ENCODE measurements at regions not wholly inside any gene's neighbourhood (a gene's known extent, or its start where the extent isn't known, plus 50 kb on each side); places are given as distances from the start of the nearest gene placed in this dataset.

- H3K36me3 ChIP-seq, result no peaks in the 10 kb centered on the region
Measured at GRCh38 chr14:101043891-101044290, 140.4 kb upstream of the RTL1 start.

DNA sequence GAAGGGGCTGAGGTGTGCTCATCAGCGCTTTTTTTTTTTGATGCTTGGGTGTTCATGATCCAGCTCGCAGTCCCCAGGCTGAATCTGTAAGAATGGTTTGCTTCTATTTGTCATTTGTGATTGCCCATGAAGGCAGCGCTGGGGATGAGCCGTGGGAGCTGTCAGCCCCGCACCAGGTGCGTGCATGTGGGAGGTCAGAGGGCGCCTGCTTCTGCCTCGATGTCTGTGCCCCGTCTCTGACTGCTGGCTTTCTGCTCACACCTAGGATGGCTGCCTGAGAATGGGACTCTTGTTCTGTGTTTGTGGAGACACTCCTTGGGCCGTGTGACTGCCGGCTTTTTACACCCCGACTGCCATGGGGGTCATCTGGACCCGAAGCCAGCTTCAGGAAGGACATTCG, 141.2 kb upstream of the RTL1 start:
- TF ChIP-seq POLR2A (IDR thresholded peaks at IDR 0.05) (no peak), POLR2AphosphoS5 (IDR thresholded peaks at IDR 0.05) (no peak)
- TF ChIP-seq, protein P1, sequence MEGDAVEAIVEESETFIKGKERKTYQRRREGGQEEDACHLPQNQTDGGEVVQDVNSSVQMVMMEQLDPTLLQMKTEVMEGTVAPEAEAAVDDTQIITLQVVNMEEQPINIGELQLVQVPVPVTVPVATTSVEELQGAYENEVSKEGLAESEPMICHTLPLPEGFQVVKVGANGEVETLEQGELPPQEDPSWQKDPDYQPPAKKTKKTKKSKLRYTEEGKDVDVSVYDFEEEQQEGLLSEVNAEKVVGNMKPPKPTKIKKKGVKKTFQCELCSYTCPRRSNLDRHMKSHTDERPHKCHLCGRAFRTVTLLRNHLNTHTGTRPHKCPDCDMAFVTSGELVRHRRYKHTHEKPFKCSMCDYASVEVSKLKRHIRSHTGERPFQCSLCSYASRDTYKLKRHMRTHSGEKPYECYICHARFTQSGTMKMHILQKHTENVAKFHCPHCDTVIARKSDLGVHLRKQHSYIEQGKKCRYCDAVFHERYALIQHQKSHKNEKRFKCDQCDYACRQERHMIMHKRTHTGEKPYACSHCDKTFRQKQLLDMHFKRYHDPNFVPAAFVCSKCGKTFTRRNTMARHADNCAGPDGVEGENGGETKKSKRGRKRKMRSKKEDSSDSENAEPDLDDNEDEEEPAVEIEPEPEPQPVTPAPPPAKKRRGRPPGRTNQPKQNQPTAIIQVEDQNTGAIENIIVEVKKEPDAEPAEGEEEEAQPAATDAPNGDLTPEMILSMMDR (IDR thresholded peaks at IDR 0.05), result no peak
- H3K27ac ChIP-seq, result no peak overlapping the region
- intact Hi-C loops (cut with DNase I), result no loop called here
- no peak for DNase-seq (ENCODE audit: low spot score)
- no peaks in the 10 kb centered on the region for H3K27me3 ChIP-seq (replicated peaks; ENCODE audit: insufficient read depth)
- no peaks in the 10 kb centered on the region for H3K36me3 ChIP-seq
- H3K9me3 ChIP-seq, result no peaks in the 10 kb centered on the region
- H3K4me3 ChIP-seq, result no peak overlapping the region
- 89% methylated on average over 14 of the region's 14 CpGs for WGBS
- H3K4me1 ChIP-seq (replicated peaks), result peaks cover 4% of the 10 kb centered on the region

More at GRCh38 chr14:101043891-101044290, 140.4 kb upstream of the RTL1 start:
- H3K27ac ChIP-seq, result no peak overlapping the region
- TF ChIP-seq POLR2A (IDR thresholded peaks at IDR 0.05), result no peak
- TF ChIP-seq, protein P1 (IDR thresholded peaks at IDR 0.05), result no peak
- TF ChIP-seq POLR2AphosphoS5 (IDR thresholded peaks at IDR 0.05), result no peak
- H3K27me3 ChIP-seq (replicated peaks; ENCODE audit: insufficient read depth), result no peaks in the 10 kb centered on the region
- no peak overlapping the region for H3K4me3 ChIP-seq
- intact Hi-C loops (cut with DNase I), result no loop called here
- no peak for DNase-seq (ENCODE audit: low spot score)
- H3K4me1 ChIP-seq (replicated peaks), result peaks cover 4% of the 10 kb centered on the region
- no peaks in the 10 kb centered on the region for H3K9me3 ChIP-seq
- 93% methylated on average over 9 of the region's 9 CpGs for WGBS

- no peaks in the 10 kb centered on the region for H3K9me3 ChIP-seq
- 80% methylated on average over 9 of the region's 9 CpGs for WGBS
- no peak overlapping the region for H3K27ac ChIP-seq
- intact Hi-C loops (cut with DNase I), result no loop called here
- no peaks in the 10 kb centered on the region for H3K36me3 ChIP-seq
- no peaks in the 10 kb centered on the region for H3K27me3 ChIP-seq (replicated peaks; ENCODE audit: insufficient read depth)
- DNase-seq (ENCODE audit: low spot score), result no peak
- no peak for TF ChIP-seq POLR2A (IDR thresholded peaks at IDR 0.05)
- no peak for TF ChIP-seq POLR2AphosphoS5 (IDR thresholded peaks at IDR 0.05)
- TF ChIP-seq, protein P1 (IDR thresholded peaks at IDR 0.05), result no peak
- H3K4me3 ChIP-seq, result no peak overlapping the region
- no peaks in the 10 kb centered on the region for H3K4me1 ChIP-seq (replicated peaks)
Measured at GRCh38 chr14:101045511-101045910, 142.0 kb upstream of the RTL1 start.

DNA sequence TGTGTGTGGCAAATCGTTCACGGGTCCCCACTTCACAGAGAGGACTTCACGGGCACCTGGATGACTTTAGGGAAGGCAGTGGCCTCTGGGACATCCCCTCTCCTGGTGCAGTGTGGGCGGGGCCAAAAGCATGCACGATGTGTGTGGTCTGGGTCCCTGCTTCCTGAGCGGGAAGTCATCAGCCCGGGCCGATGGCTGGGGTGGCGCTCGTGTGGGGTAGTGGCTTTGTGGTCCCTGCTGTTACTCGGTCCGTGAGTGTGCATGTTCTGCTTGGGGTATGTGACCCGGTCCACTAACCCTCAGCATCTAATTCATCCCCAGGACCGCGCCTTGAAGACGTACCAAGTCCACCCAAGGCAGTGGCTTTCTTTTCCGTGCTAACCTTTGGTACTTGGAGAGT, 142.5 kb upstream of the RTL1 start:
- intact Hi-C loops (cut with DNase I), result no loop called here
- no peak for TF ChIP-seq POLR2A (IDR thresholded peaks at IDR 0.05)
- TF ChIP-seq, protein P1 (IDR thresholded peaks at IDR 0.05), result no peak
- no peak for TF ChIP-seq POLR2AphosphoS5 (IDR thresholded peaks at IDR 0.05)
- no peak for DNase-seq (ENCODE audit: low spot score)
- 91% methylated on average over 17 of the region's 17 CpGs for WGBS
- Histone ChIP-seq H3K9me3 (no peaks in the 10 kb centered on the region), H3K4me3 (no peak overlapping the region), H3K27me3 (replicated peaks; ENCODE audit: insufficient read depth) (no peaks in the 10 kb centered on the region), H3K36me3 (no peaks in the 10 kb centered on the region), H3K27ac (no peak overlapping the region), H3K4me1 (replicated peaks) (no peaks in the 10 kb centered on the region)

DNA sequence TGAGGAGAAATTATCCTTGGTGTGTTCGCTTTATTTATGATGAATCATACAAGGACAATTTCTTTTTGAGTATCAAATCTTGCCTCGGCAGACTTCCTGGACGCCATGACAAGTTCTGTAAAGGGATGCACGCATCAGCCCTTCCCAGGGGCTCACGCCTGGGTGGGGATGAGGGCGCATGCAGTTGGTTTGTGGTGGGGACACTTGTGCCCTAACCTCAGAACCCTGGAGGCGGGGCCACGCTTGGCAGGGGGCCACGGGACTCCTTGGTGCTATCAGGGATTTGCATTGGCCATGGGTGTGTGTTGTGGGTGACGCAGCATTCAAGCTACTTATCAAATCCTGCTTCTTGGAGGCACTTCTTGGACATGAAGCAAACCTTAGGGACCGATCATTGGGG, 143.8 kb upstream of the RTL1 start:
- no peak for DNase-seq (ENCODE audit: low spot score)
- Histone ChIP-seq H3K27ac (no peak overlapping the region), H3K9me3 (no peaks in the 10 kb centered on the region), H3K4me3 (no peak overlapping the region), H3K27me3 (replicated peaks; ENCODE audit: insufficient read depth) (no peaks in the 10 kb centered on the region), H3K36me3 (no peaks in the 10 kb centered on the region), H3K4me1 (replicated peaks) (no peaks in the 10 kb centered on the region)
- no peak for TF ChIP-seq POLR2AphosphoS5 (IDR thresholded peaks at IDR 0.05)
- TF ChIP-seq POLR2A (IDR thresholded peaks at IDR 0.05), result no peak
- TF ChIP-seq, protein P1 (IDR thresholded peaks at IDR 0.05), result no peak
- 80% methylated on average over 11 of the region's 11 CpGs for WGBS
- intact Hi-C loops (cut with DNase I), result no loop called here

All from prostate gland (tissue), 2 donors.